Coronary artery (tissue), 2 donors: ENCODE measurements at regions not wholly inside any gene's neighbourhood (a gene's known extent, or its start where the extent isn't known, plus 50 kb on each side); places are given as distances from the start of the nearest gene placed in this dataset.
"Not testable (repeated sequence)": the region's sequence is repeated elsewhere in the genome, so short reads cannot be mapped to it uniquely, and the experiment has no call there.

Experiments used
- DNase-seq: peaks from one replicate; pipeline ENCODE4 v3.0.0-alpha.2; 2017; ENCODE audit warnings: low spot score
- H3K27ac ChIP-seq, 2 donors: fragments of 200-600 bp; sonication (generic); one replicate each; pipeline ENCODE4 v1.5.1; 2016 to 2019
- H3K4me3 ChIP-seq: fragments of 200-600 bp; sonication (generic); 2 replicates; pipeline ENCODE4 v1.5.1; 2016; ENCODE audit warnings: mild to moderate bottlenecking, moderate library complexity
- TF ChIP-seq, protein P1 (sequence below): fragments of 200-600 bp; sonication (generic); IDR thresholded peaks from one replicate; pipeline ENCODE4 v1.5.1; 2019; ENCODE audit warnings: antibody characterized with exemption

DNA sequence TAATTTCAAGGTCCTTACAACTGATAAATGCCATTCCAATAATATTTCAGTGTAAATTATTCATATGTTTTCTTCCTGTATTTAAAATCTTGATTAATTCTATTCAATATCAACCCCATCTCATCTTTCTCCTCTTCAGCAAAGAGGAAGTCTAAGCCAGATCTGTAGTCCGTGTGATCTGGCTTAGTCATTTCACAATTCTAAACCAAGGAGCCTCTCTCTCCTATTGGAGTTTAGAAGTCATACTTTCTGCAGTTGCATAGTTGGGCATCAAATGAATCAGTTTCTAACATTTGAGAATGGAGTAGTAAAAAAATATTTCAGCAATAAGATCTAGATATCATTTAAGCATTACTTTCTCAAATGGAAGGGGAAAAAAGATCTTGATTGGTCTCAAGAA, 354.9 kb downstream of the JRKL start:
- TF ChIP-seq, protein P1, sequence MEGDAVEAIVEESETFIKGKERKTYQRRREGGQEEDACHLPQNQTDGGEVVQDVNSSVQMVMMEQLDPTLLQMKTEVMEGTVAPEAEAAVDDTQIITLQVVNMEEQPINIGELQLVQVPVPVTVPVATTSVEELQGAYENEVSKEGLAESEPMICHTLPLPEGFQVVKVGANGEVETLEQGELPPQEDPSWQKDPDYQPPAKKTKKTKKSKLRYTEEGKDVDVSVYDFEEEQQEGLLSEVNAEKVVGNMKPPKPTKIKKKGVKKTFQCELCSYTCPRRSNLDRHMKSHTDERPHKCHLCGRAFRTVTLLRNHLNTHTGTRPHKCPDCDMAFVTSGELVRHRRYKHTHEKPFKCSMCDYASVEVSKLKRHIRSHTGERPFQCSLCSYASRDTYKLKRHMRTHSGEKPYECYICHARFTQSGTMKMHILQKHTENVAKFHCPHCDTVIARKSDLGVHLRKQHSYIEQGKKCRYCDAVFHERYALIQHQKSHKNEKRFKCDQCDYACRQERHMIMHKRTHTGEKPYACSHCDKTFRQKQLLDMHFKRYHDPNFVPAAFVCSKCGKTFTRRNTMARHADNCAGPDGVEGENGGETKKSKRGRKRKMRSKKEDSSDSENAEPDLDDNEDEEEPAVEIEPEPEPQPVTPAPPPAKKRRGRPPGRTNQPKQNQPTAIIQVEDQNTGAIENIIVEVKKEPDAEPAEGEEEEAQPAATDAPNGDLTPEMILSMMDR = no peak

DNA sequence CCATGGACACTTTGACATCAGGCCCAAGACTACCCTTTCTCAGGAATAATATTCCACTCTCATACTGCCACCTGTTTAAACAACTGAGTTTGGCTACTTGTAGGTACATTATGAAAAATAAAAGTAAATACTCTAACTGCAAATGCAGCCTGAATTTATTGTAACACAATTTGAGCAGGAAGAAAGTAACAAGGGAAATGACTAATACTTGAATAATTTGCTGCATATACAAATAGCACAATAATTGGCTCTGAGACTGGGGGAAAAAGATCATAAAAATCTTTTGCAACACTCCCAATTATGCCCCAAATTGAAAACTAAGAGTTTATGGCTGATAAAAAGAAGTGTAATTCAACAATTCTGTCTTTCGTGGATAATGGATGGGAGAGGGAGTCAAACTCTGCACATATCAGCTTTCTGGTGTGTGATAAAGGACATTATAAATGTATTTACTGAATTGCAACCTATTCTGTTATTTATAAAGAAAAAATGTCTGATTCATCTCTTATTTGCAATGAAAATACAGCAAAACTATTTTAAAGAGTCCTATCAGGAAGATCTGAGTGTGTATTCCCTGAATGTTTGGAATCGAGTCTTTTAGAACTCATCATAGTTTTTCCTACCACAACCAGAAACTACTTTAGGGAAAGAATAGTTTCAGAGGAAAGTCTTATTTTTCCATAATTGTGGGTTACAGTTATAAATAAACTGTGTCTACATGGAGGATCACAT, 359.0 kb downstream of the JRKL start:
- TF ChIP-seq, protein P1 = no peak
- no peak overlapping the region for H3K4me3 ChIP-seq
- no peak for DNase-seq
- H3K27ac ChIP-seq = no peak overlapping the region

More for the DNA sequence above, 354.9 kb downstream of the JRKL start:
- Histone ChIP-seq H3K4me3 (no peak overlapping the region), H3K27ac (no peak overlapping the region)
- DNase-seq = no peak

DNA sequence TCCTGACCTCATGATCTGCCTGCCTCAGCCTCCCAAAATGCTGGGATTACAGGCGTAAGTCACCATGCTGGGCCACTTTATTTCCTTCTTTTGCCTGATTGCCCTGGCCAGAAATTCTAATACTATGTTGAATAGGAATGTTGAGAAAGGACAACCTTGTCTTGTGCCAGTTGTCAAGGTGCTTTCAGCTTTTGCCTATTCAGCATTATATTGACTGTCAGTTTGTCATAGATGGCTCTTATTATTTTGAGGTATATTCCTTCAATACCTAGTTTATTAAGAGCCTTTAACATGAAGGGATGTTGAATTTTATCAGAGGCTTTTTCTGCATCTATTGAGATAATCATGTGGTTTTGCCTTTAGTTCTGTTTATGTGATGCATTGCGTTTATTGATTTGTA, 362.0 kb downstream of the JRKL start:
- H3K27ac ChIP-seq, DNase-seq, H3K4me3 ChIP-seq: not testable (repeated sequence)

DNA sequence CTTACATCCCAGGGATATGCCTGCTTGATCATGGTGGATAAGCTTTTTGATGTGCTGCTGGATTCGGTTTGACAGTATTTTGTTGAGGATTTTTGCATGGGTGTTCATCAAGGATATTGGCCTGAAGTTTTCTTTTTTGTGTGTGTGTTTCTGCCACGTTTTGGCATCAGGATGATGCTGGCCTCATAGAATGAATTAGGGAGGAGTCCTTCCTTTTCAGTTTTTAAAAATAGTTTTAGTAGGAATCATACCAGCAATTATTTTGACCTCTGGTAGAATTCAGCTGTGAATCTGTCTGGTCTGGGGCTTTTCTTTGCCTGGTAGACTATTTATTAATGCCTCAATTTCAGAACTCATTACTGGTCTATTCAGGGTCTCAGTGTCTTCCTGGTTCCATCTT, 362.4 kb downstream of the JRKL start:
- no peak for DNase-seq
- TF ChIP-seq, protein P1 = no peak
- Histone ChIP-seq H3K27ac (no peak overlapping the region), H3K4me3 (no peak overlapping the region)

DNA sequence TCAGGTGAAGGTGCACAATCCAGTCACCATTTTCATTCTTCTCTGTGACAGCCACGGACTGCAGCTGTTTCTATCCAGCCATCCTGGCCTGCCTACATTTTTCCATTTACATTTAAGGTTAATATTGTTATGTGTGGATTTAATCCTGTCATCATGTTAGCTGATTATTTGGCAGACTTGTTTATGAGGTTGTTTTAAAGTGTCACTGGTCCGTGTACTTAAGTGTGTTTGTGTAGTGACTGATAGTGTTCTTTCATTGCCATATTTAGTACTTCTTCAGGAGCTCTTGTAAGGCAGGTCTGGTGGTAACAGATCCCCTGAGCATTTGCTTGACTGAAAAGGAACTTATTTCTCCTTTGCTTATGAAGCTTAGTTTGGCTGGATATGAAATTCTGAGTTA, 364.2 kb downstream of the JRKL start:
- Histone ChIP-seq H3K27ac (no peak overlapping the region), H3K4me3 (no peak overlapping the region)
- TF ChIP-seq, protein P1 = no peak
- no peak for DNase-seq

DNA sequence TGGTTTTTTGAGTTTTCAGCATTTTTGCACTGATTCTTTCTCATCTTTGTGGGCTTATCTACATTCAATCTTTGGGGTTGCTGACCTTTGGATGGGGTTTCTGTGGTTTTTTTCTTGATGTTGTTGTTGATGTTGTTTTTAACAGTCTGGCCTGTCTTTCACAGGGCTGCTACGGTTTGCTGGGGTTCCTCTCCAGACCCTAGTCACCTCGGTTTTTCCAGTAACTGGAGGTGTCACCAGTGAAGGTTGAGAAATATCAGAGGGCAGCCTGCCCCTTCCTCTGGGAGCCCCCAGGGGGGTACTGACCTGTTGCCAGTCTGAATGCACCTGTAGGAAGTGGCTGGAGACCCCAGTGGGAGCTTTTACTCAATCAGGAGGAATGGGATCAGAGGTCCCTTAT, 365.4 kb downstream of the JRKL start:
- no peak overlapping the region for H3K27ac ChIP-seq
- H3K4me3 ChIP-seq = no peak overlapping the region
- TF ChIP-seq, protein P1 = no peak
- DNase-seq = no peak

DNA sequence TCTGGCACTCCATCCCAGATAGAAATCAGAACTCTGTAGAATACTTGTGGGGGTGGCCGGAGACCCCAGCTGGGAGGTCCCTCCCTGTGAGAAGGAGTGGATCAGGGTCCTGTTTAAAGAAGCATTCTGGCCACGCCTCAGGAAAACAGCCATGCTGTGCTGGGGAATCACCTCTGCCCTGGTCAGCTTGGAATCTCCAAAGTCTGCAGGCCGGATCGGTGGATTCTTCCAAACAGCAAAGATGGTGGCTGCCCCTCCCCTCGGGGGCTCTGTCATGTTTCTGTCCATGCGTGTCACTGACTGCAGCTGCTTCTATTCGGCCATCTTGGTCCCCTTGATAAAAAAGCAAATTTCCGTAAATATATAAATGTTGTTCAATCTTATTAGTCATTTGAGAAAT, 365.9 kb downstream of the JRKL start:
- DNase-seq = no peak
- no peak overlapping the region for H3K4me3 ChIP-seq
- no peak overlapping the region for H3K27ac ChIP-seq
- TF ChIP-seq, protein P1 = no peak
